Cardiac muscle cell (in vitro differentiated cells and primary cell): ENCODE measurements at regions not wholly inside any gene's neighbourhood (a gene's known extent, or its start where the extent isn't known, plus 50 kb on each side); places are given as distances from the start of the nearest gene placed in this dataset.
A peak's percentile ranks its signal among the peaks of the same experiment; 100 is the strongest.

ENCODE experiments used
- DNase-seq, 2 donors: peaks; one replicate each; pipeline versions ENCODE4 v3.0.0 to v3.0.0-alpha.2; 2010 to 2017; ENCODE audit warnings: low read depth in 1 of 2, low spot score in 1 of 2
- H3K27ac ChIP-seq: fragments of 200-600 bp; sonication (generic); 2 replicates; pipeline ENCODE4 v1.5.1; 2016
- H3K27me3 ChIP-seq: fragments of 200-600 bp; sonication (generic); 2 replicates; pipeline ENCODE4 v1.6.0; 2016; ENCODE audit warnings: control low read depth
- H3K36me3 ChIP-seq: fragments of 200-600 bp; sonication (generic); 2 replicates; pipeline ENCODE4 v1.5.1; 2016; ENCODE audit warnings: control low read depth
- H3K4me1 ChIP-seq: fragments of 200-600 bp; sonication (generic); 2 replicates; pipeline ENCODE4 v1.8.1; 2017; ENCODE audit warnings: low read depth, mild to moderate bottlenecking, mixed run types
- H3K4me3 ChIP-seq: fragments of 200-600 bp; sonication (generic); 2 replicates; pipeline ENCODE4 v1.5.1; 2016; ENCODE audit warnings: mild to moderate bottlenecking
- H3K9me3 ChIP-seq: fragments of 200-600 bp; sonication (generic); 2 replicates; pipeline ENCODE4 v1.5.1; 2017; ENCODE audit warnings: low read depth, mild to moderate bottlenecking, control low read depth
- TF ChIP-seq, protein P1 (sequence below): IDR thresholded peaks from 2 replicates; pipeline ENCODE4 v1.5.1; 2012; ENCODE audit warnings: low read depth, mild to moderate bottlenecking, low read length

DNA sequence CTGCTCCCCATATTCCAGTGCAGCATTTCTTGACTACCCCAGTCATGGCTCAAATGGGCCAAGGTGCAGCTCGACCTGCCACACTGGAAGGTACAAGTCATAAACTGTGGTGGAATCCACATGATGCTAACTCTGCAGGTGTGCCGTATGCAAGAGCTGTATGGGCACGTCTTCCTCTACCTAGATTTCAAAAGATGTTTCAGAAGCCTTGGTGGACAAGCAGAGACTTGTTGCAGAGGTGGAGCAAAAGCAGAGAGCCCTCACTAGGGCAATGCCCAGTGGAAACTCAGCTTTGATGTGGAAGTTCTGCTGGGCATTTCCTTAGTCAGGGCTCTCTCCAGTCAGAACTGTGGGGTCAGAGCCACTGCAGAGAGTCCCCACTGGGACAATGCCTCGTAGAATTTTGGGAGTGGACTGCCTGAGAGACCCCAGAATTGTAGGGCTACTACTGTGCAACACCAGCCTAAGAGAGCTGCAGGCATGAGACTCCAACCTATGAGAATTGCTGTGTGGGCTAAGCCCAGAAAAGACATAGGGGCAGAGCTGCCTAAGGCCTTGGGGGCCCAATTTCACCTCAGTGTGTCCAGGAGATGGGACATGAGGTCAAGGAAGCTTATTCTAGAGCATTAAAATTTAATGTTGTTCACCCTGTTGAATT, 65.7 kb downstream of the BEX3 start:
- TF ChIP-seq, protein P1, sequence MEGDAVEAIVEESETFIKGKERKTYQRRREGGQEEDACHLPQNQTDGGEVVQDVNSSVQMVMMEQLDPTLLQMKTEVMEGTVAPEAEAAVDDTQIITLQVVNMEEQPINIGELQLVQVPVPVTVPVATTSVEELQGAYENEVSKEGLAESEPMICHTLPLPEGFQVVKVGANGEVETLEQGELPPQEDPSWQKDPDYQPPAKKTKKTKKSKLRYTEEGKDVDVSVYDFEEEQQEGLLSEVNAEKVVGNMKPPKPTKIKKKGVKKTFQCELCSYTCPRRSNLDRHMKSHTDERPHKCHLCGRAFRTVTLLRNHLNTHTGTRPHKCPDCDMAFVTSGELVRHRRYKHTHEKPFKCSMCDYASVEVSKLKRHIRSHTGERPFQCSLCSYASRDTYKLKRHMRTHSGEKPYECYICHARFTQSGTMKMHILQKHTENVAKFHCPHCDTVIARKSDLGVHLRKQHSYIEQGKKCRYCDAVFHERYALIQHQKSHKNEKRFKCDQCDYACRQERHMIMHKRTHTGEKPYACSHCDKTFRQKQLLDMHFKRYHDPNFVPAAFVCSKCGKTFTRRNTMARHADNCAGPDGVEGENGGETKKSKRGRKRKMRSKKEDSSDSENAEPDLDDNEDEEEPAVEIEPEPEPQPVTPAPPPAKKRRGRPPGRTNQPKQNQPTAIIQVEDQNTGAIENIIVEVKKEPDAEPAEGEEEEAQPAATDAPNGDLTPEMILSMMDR, result no peak
- Histone ChIP-seq H3K36me3 (no peaks in the 10 kb centered on the region), H3K9me3 (no peaks in the 10 kb centered on the region), H3K4me1 (no peaks in the 10 kb centered on the region), H3K27me3 (no peaks in the 10 kb centered on the region), H3K27ac (no peak overlapping the region), H3K4me3 (no peak overlapping the region)
- no peak for DNase-seq

DNA sequence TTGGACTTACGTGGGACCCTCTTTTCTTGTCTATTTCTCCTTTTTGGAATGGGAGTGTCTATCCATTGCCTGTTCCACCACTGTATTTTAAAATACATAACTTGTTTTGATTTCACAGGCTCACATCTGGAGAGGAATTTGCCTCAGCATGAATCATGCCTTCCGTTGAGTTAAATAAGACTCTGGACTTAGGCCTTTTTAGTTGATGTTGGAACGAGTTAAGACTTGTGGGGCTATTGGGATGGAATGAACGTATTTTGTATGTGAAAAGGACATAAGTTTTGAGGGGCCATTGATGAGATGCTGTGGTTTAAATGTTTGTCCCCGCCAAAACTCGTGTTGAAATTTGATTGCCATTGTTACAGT, 66.2 kb downstream of the BEX3 start:
- Histone ChIP-seq H3K36me3 (no peaks in the 10 kb centered on the region), H3K9me3 (no peaks in the 10 kb centered on the region), H3K27me3 (no peaks in the 10 kb centered on the region), H3K4me3 (no peak overlapping the region), H3K27ac (no peak overlapping the region), H3K4me1 (no peaks in the 10 kb centered on the region)
- DNase-seq, result peak in 1 of 2 donors; percentile 51
- TF ChIP-seq, protein P1, result no peak

DNA sequence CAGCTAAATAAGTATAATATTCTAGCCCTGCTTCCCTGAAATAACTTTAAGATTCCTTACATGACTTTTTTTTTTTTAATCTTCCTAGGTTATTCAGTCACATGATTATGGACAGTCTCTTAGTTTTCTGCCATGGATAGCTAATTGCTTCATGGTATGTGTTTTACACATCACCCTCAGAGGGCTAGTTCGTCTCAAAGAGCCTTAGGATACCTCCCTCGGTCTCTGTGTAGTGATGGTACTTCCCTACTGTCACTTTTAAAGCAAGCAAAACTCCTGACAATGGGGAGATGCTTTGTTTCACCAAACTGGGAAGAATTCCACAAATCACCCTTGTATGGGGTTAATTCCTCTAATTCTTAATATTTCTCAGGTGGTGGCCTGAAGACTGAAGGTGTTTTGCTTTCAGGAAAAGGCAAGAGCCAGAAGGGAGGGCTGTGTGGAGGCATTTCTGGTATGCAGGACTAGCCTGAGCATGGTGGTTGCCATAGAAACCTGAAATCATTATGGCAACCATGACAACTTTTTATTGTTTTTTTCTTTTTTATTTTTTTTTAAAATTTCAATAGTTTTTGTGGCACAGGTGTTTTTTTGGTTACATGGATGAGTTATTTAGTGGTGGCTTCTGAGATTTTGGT, 70.4 kb downstream of the BEX3 start:
- no peak overlapping the region for H3K4me3 ChIP-seq
- no peaks in the 10 kb centered on the region for H3K9me3 ChIP-seq
- H3K27ac ChIP-seq, result no peak overlapping the region
- TF ChIP-seq, protein P1, result no peak
- H3K36me3 ChIP-seq, result peaks cover 3% of the 10 kb centered on the region
- no peaks in the 10 kb centered on the region for H3K4me1 ChIP-seq
- H3K27me3 ChIP-seq, result no peaks in the 10 kb centered on the region
- DNase-seq, result peak in 1 of 2 donors; percentile 36
